ENCODE measurements at regions not wholly inside any gene's neighbourhood (a gene's known extent, or its start where the extent isn't known, plus 50 kb on each side); places are given as distances from the start of the nearest gene placed in this dataset.
"Not testable (repeated sequence)": the region's sequence is repeated elsewhere in the genome, so short reads cannot be mapped to it uniquely, and the experiment has no call there.

DNA sequence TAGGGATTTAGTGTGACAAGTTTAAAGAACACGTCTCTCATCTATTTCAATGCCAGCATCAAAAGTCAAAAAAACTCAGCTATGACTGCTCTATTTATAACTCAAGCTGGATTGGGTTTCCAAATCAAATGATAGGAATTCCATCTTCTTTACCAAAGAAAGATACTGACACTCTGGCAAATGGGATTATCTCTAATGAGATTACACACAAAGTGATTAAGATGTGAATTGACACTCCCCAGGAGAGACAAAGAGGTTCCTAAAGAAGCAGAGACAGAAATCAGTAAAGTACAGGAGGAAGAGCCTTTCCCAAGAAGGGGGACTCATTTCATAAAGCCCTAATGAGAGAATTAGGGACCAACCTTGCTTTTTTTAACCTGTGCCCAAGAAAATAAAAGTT lies 92.1 kb downstream of the ID4 start:
- H3K27me3 ChIP-seq (replicated peaks; ENCODE audit: insufficient read depth, low read depth, low read length, poor library complexity): peaks cover 81% of the 10 kb centered on the region
- intact Hi-C loops (cut with micrococcal nuclease; ENCODE audit: unreplicated experiment): no loop called here
- no peaks in the 10 kb centered on the region for H3K36me3 ChIP-seq (ENCODE audit: insufficient read depth, low read length, poor library complexity, severe bottlenecking)
- ChIA-PET POLR2A (ENCODE audit: low non-redundant PET) (no interaction called here), CTCF (no interaction called here)
- peak; percentile 64 for DNase-seq (ENCODE audit: low spot score)
- no peak overlapping the region for H3K27ac ChIP-seq (ENCODE audit: low read depth, low read length, poor library complexity, severe bottlenecking)
- H3K4me3 ChIP-seq (ENCODE audit: low read depth, low read length, poor library complexity, severe bottlenecking): no peak overlapping the region
- no TSS peak for BruUV-seq (replicated peaks)
- TF ChIP-seq, protein P1, sequence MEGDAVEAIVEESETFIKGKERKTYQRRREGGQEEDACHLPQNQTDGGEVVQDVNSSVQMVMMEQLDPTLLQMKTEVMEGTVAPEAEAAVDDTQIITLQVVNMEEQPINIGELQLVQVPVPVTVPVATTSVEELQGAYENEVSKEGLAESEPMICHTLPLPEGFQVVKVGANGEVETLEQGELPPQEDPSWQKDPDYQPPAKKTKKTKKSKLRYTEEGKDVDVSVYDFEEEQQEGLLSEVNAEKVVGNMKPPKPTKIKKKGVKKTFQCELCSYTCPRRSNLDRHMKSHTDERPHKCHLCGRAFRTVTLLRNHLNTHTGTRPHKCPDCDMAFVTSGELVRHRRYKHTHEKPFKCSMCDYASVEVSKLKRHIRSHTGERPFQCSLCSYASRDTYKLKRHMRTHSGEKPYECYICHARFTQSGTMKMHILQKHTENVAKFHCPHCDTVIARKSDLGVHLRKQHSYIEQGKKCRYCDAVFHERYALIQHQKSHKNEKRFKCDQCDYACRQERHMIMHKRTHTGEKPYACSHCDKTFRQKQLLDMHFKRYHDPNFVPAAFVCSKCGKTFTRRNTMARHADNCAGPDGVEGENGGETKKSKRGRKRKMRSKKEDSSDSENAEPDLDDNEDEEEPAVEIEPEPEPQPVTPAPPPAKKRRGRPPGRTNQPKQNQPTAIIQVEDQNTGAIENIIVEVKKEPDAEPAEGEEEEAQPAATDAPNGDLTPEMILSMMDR (conservative IDR thresholded peaks at IDR 0.05; ENCODE audit: low read depth, low read length): no peak
- TF ChIP-seq EZH2 (IDR thresholded peaks at IDR 0.05; ENCODE audit: borderline replicate concordance, low read depth, low read length, poor library complexity, severe bottlenecking): no peak
- peaks cover 5% of the 10 kb centered on the region for H3K4me1 ChIP-seq (ENCODE audit: insufficient read depth, low read length, poor library complexity, severe bottlenecking)
- H3K9me3 ChIP-seq (ENCODE audit: low read depth, low read length, poor library complexity, severe bottlenecking): no peaks in the 10 kb centered on the region

DNA sequence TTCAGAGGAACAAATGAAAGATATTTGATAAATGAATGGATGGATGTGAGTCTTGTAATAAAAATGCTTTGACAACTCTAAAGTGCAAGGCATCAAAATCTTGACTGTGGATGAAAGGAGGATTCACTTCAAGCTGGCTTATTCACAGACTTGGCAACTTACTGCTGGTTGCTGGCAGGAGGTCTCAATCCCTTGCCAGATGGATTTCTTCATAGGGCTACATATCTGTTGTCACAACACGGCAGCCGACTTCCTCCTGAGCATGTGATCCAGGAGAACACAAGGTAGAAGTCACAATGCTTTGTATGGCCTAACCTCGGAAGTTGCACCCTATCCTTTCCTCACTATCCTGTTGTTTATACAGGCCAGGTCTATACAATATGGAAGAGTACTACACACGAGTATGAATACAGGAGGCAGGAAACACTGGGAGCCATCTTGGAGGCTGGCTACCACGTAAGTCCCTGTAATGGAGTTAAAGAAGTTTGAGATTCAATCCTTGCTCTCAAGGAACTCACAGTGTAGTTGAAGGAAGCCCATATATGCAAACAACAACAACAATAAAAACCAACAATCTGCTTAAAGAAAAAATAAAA lies 97.9 kb downstream of the ID4 start:
- ChIA-PET CTCF (no interaction called here), POLR2A (ENCODE audit: low non-redundant PET) (no interaction called here)
- intact Hi-C loops (cut with micrococcal nuclease; ENCODE audit: unreplicated experiment): no loop called here
- no peak for TF ChIP-seq EZH2 (IDR thresholded peaks at IDR 0.05; ENCODE audit: borderline replicate concordance, low read depth, low read length, poor library complexity, severe bottlenecking)
- TF ChIP-seq, protein P1 (conservative IDR thresholded peaks at IDR 0.05; ENCODE audit: low read depth, low read length): no peak
- Histone ChIP-seq H3K9me3 (ENCODE audit: low read depth, low read length, poor library complexity, severe bottlenecking) (no peaks in the 10 kb centered on the region), H3K27ac (ENCODE audit: low read depth, low read length, poor library complexity, severe bottlenecking) (no peak overlapping the region), H3K27me3 (replicated peaks; ENCODE audit: insufficient read depth, low read depth, low read length, poor library complexity) (peaks cover 35% of the 10 kb centered on the region), H3K4me3 (ENCODE audit: low read depth, low read length, poor library complexity, severe bottlenecking) (no peak overlapping the region), H3K4me1 (ENCODE audit: insufficient read depth, low read length, poor library complexity, severe bottlenecking) (no peaks in the 10 kb centered on the region), H3K36me3 (ENCODE audit: insufficient read depth, low read length, poor library complexity, severe bottlenecking) (no peaks in the 10 kb centered on the region)
- BruUV-seq (replicated peaks): no TSS peak
- DNase-seq (ENCODE audit: low spot score): peak; percentile 33

DNA sequence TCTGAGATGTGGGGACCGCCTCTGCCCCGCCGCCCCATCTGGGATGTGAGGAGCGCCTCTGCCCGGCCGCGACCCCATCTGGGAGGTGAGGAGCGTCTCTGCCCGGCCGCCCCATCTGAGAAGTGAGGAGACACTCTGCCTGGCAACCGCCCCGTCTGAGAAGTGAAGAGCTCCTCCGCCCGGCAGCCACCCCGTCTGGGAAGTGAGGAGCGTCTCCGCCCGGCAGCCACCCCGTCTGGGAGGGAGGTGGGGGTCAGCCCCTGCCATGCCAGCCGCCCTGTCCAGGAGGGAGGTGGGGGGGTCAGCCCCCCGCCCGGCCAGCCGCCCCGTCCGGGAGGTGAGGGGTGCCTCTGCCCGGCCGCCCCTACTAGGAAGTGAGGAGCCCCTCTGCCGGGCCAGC lies 102.2 kb downstream of the ID4 start:
- H3K36me3 ChIP-seq (ENCODE audit: insufficient read depth, low read length, poor library complexity, severe bottlenecking); DNase-seq (ENCODE audit: low spot score); H3K4me3 ChIP-seq (ENCODE audit: low read depth, low read length, poor library complexity, severe bottlenecking); CTCF ChIA-PET; BruUV-seq (replicated peaks); H3K27ac ChIP-seq (ENCODE audit: low read depth, low read length, poor library complexity, severe bottlenecking); H3K9me3 ChIP-seq (ENCODE audit: low read depth, low read length, poor library complexity, severe bottlenecking); H3K27me3 ChIP-seq (replicated peaks; ENCODE audit: insufficient read depth, low read depth, low read length, poor library complexity); POLR2A ChIA-PET (ENCODE audit: low non-redundant PET); H3K4me1 ChIP-seq (ENCODE audit: insufficient read depth, low read length, poor library complexity, severe bottlenecking); intact Hi-C loops (cut with micrococcal nuclease; ENCODE audit: unreplicated experiment): not testable (repeated sequence)

DNA sequence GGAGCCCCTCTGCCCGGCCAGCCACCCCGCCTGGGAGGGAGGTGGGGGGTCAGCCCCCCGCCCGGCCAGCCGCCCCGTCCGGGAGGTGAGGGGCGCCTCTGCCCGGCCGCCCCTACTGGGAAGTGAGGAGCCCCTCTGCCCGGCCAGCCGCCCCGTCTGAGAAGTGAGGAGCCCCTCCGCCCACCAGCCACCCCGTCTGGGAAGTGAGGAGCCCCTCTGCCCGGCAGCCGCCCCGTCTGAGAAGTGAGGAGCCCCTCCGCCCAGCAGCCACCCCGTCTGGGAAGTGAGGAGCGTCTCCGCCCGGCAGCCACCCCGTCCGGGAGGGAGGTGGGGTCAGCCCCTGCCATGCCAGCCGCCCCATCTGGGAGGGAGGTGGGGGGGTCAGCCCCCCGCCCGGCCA lies 102.8 kb downstream of the ID4 start:
- H3K27ac ChIP-seq (ENCODE audit: low read depth, low read length, poor library complexity, severe bottlenecking); BruUV-seq (replicated peaks); CTCF ChIA-PET; H3K4me1 ChIP-seq (ENCODE audit: insufficient read depth, low read length, poor library complexity, severe bottlenecking); H3K9me3 ChIP-seq (ENCODE audit: low read depth, low read length, poor library complexity, severe bottlenecking); POLR2A ChIA-PET (ENCODE audit: low non-redundant PET); H3K4me3 ChIP-seq (ENCODE audit: low read depth, low read length, poor library complexity, severe bottlenecking); DNase-seq (ENCODE audit: low spot score); H3K27me3 ChIP-seq (replicated peaks; ENCODE audit: insufficient read depth, low read depth, low read length, poor library complexity); H3K36me3 ChIP-seq (ENCODE audit: insufficient read depth, low read length, poor library complexity, severe bottlenecking); intact Hi-C loops (cut with micrococcal nuclease; ENCODE audit: unreplicated experiment): not testable (repeated sequence)
